GM20000 (cell line): ENCODE measurements at regions not wholly inside any gene's neighbourhood (a gene's known extent, or its start where the extent isn't known, plus 50 kb on each side); places are given as distances from the start of the nearest gene placed in this dataset.

Experiments
- DNase-seq: peaks from one replicate; pipeline ENCODE4 v3.0.0; 2012; ENCODE audit warnings: low spot score
- CTCF ChIP-seq: IDR thresholded peaks from 2 replicates; pipeline ENCODE4 v1.5.1; 2012; ENCODE audit warnings: mild to moderate bottlenecking, control low read depth; ENCODE audit errors: extremely low read depth, missing control alignments

GRCh38 chr2:12588986-12589385 lies 127.8 kb upstream of the TRIB2 start:
- no peak for TF ChIP-seq CTCF
- no peak for DNase-seq

GRCh38 chr2:12589802-12590320 lies 126.9 kb upstream of the TRIB2 start:
- no peak for DNase-seq
- no peak for TF ChIP-seq CTCF

- no peak for DNase-seq
- TF ChIP-seq CTCF: no peak
Measured at GRCh38 chr2:12592296-12592695, 124.4 kb upstream of the TRIB2 start.

- TF ChIP-seq CTCF: no peak
- DNase-seq: no peak
Measured at GRCh38 chr2:12594590-12594989, 122.1 kb upstream of the TRIB2 start.

GRCh38 chr2:12596771-12597170 lies 120.0 kb upstream of the TRIB2 start:
- DNase-seq: no peak
- TF ChIP-seq CTCF: no peak

- no peak for TF ChIP-seq CTCF
- no peak for DNase-seq
Measured at GRCh38 chr2:12597610-12598009, 119.1 kb upstream of the TRIB2 start.

- no peak for TF ChIP-seq CTCF
- DNase-seq: no peak
Measured at GRCh38 chr2:12602661-12603060, 114.1 kb upstream of the TRIB2 start.
